ENCODE measurements at regions not wholly inside any gene's neighbourhood (a gene's known extent, or its start where the extent isn't known, plus 50 kb on each side); places are given as distances from the start of the nearest gene placed in this dataset.

- intact Hi-C loops (cut with DNase I, micrococcal nuclease) = no loop called here
- Mint-ChIP-seq H3K36me3 (ENCODE audit: low read depth) (no peaks in the 10 kb centered on the region), H3K27ac (no peak overlapping the region), H3K4me3 (no peak overlapping the region), H3K27me3 (peaks cover 3% of the 10 kb centered on the region), H3K9me3 (ENCODE audit: low read depth) (no peaks in the 10 kb centered on the region), H3K4me1 (peaks cover 3% of the 10 kb centered on the region)
- ChIA-PET CTCF (interaction anchor here (0.6 kb wide), 1 partner anchor 14 kb away, joined by 3 read pairs; no protein-coding TSS in a partner anchor), POLR2A (interaction anchor here (0.6 kb wide), 1 partner anchor 956 kb away, joined by 5 read pairs; no protein-coding TSS in a partner anchor)
- DNase-seq (no peak), ATAC-seq (no peak)
Measured at GRCh38 chr5:40025586-40025985, 600.8 kb upstream of the DAB2 start.

- Mint-ChIP-seq H3K36me3 (ENCODE audit: low read depth) (no peaks in the 10 kb centered on the region), H3K9me3 (ENCODE audit: low read depth) (no peaks in the 10 kb centered on the region), H3K27ac (no peak overlapping the region), H3K4me3 (no peak overlapping the region), H3K27me3 (peaks cover 5% of the 10 kb centered on the region), H3K4me1 (no peaks in the 10 kb centered on the region)
- POLR2A ChIA-PET = no interaction called here
- ATAC-seq (no peak), DNase-seq (no peak)
- intact Hi-C loops (cut with DNase I, micrococcal nuclease) = loop anchor here in 1 of 2 experiments (5.0 kb wide), 1 partner anchor 665 kb away; no protein-coding TSS in a partner anchor
- CTCF ChIA-PET = interaction anchor here (0.5 to 1.8 kb wide), 4 partner anchors 44 to 914 kb away, joined by 3 to 4 read pairs (median 3); no protein-coding TSS in a partner anchor
Measured at GRCh38 chr5:40022057-40022456, 597.3 kb upstream of the DAB2 start.

GRCh38 chr5:40021007-40021406 lies 596.2 kb upstream of the DAB2 start:
- no peak for ATAC-seq
- H3K9me3 Mint-ChIP-seq (ENCODE audit: low read depth) = no peaks in the 10 kb centered on the region

GRCh38 chr5:40017918-40018317 lies 593.1 kb upstream of the DAB2 start:
- no peak overlapping the region for H3K27ac Mint-ChIP-seq
- ChIA-PET POLR2A (no interaction called here), CTCF (no interaction called here)
- intact Hi-C loops (cut with DNase I, micrococcal nuclease) = no loop called here
- DNase-seq (no peak), ATAC-seq (no peak)
- no peaks in the 10 kb centered on the region for H3K4me1 Mint-ChIP-seq
- H3K27me3 Mint-ChIP-seq = peaks cover 7% of the 10 kb centered on the region
- no peaks in the 10 kb centered on the region for H3K9me3 Mint-ChIP-seq (ENCODE audit: low read depth)
- H3K36me3 Mint-ChIP-seq (ENCODE audit: low read depth) = no peaks in the 10 kb centered on the region
- H3K4me3 Mint-ChIP-seq = no peak overlapping the region

More at GRCh38 chr5:40021007-40021406, 596.2 kb upstream of the DAB2 start:
- intact Hi-C loops (cut with DNase I, micrococcal nuclease) = loop anchor here in 1 of 2 experiments (5.0 kb wide), 1 partner anchor 666 kb away; no protein-coding TSS in a partner anchor
- Mint-ChIP-seq H3K4me3 (no peak overlapping the region), H3K4me1 (no peaks in the 10 kb centered on the region), H3K27ac (no peak overlapping the region), H3K27me3 (peaks cover 5% of the 10 kb centered on the region), H3K36me3 (ENCODE audit: low read depth) (no peaks in the 10 kb centered on the region)
- ChIA-PET CTCF (interaction anchor here (1.2 to 1.8 kb wide), 3 partner anchors 13 to 45 kb away, joined by 3 to 4 read pairs (median 4); no protein-coding TSS in a partner anchor), POLR2A (no interaction called here)
- DNase-seq = no peak

GRCh38 chr5:40017135-40017534 lies 592.4 kb upstream of the DAB2 start:
- CTCF ChIA-PET = interaction anchor here (0.8 kb wide), 1 partner anchor 9 kb away, joined by 3 read pairs; no protein-coding TSS in a partner anchor
- intact Hi-C loops (cut with DNase I, micrococcal nuclease) = no loop called here
- Mint-ChIP-seq H3K27me3 (peaks cover 7% of the 10 kb centered on the region), H3K27ac (no peak overlapping the region), H3K4me1 (no peaks in the 10 kb centered on the region), H3K9me3 (ENCODE audit: low read depth) (no peaks in the 10 kb centered on the region), H3K36me3 (ENCODE audit: low read depth) (no peaks in the 10 kb centered on the region), H3K4me3 (no peak overlapping the region)
- no peak for ATAC-seq
- POLR2A ChIA-PET = no interaction called here
- no peak for DNase-seq

- no peak for ATAC-seq
- no peak overlapping the region for H3K27ac Mint-ChIP-seq
- H3K4me3 Mint-ChIP-seq = no peak overlapping the region
- ChIA-PET POLR2A (no interaction called here), CTCF (no interaction called here)
- no peaks in the 10 kb centered on the region for H3K36me3 Mint-ChIP-seq (ENCODE audit: low read depth)
- H3K9me3 Mint-ChIP-seq (ENCODE audit: low read depth) = peaks cover 13% of the 10 kb centered on the region
- intact Hi-C loops (cut with DNase I, micrococcal nuclease) = no loop called here
- H3K27me3 Mint-ChIP-seq = peaks cover 18% of the 10 kb centered on the region
- no peak for DNase-seq
- no peaks in the 10 kb centered on the region for H3K4me1 Mint-ChIP-seq
Measured at GRCh38 chr5:40010436-40010835, 585.7 kb upstream of the DAB2 start.

- POLR2A ChIA-PET = no interaction called here
- Mint-ChIP-seq H3K4me1 (no peaks in the 10 kb centered on the region), H3K27me3 (peaks cover 18% of the 10 kb centered on the region), H3K9me3 (ENCODE audit: low read depth) (peaks cover 15% of the 10 kb centered on the region), H3K36me3 (ENCODE audit: low read depth) (no peaks in the 10 kb centered on the region), H3K4me3 (no peak overlapping the region), H3K27ac (no peak overlapping the region)
- intact Hi-C loops (cut with DNase I, micrococcal nuclease) = no loop called here
- no peak for ATAC-seq
- CTCF ChIA-PET = interaction anchor here (1.3 kb wide), 1 partner anchor 58 kb away, joined by 4 read pairs; no protein-coding TSS in a partner anchor
- DNase-seq = no peak
Measured at GRCh38 chr5:40006260-40006659, 581.5 kb upstream of the DAB2 start.

GRCh38 chr5:40001796-40002195 lies 577.0 kb upstream of the DAB2 start:
- Mint-ChIP-seq H3K4me1 (no peaks in the 10 kb centered on the region), H3K4me3 (no peak overlapping the region), H3K36me3 (ENCODE audit: low read depth) (no peaks in the 10 kb centered on the region), H3K27ac (no peak overlapping the region), H3K9me3 (ENCODE audit: low read depth) (peaks cover 3% of the 10 kb centered on the region), H3K27me3 (peaks cover 12% of the 10 kb centered on the region)
- ATAC-seq (no peak), DNase-seq (no peak)
- intact Hi-C loops (cut with DNase I, micrococcal nuclease) = no loop called here
- CTCF ChIA-PET = no interaction called here
- POLR2A ChIA-PET = no interaction called here

- Mint-ChIP-seq H3K27me3 (peaks cover 9% of the 10 kb centered on the region), H3K27ac (no peak overlapping the region), H3K36me3 (ENCODE audit: low read depth) (no peaks in the 10 kb centered on the region), H3K4me3 (no peak overlapping the region), H3K4me1 (no peaks in the 10 kb centered on the region), H3K9me3 (ENCODE audit: low read depth) (no peaks in the 10 kb centered on the region)
- POLR2A ChIA-PET = no interaction called here
- DNase-seq (no peak), ATAC-seq (no peak)
- CTCF ChIA-PET = interaction anchor here (0.8 kb wide), 1 partner anchor 50 kb away, joined by 3 read pairs; no protein-coding TSS in a partner anchor
- intact Hi-C loops (cut with DNase I, micrococcal nuclease) = no loop called here
Measured at GRCh38 chr5:39998518-39998917, 573.7 kb upstream of the DAB2 start.

GRCh38 chr5:39995990-39996389 lies 571.2 kb upstream of the DAB2 start:
- Mint-ChIP-seq H3K27me3 (peaks cover 16% of the 10 kb centered on the region), H3K4me3 (no peak overlapping the region), H3K4me1 (peaks cover 6% of the 10 kb centered on the region), H3K36me3 (ENCODE audit: low read depth) (no peaks in the 10 kb centered on the region), H3K9me3 (ENCODE audit: low read depth) (no peaks in the 10 kb centered on the region), H3K27ac (no peak overlapping the region)
- ATAC-seq (no peak), DNase-seq (no peak)
- intact Hi-C loops (cut with DNase I, micrococcal nuclease) = no loop called here
- CTCF ChIA-PET = no interaction called here
- POLR2A ChIA-PET = no interaction called here

- CTCF ChIA-PET = interaction anchor here (1.0 kb wide), 1 partner anchor 17 kb away, joined by 4 read pairs; no protein-coding TSS in a partner anchor
- ATAC-seq = no peak
Measured at GRCh38 chr5:39992617-39993202, 567.9 kb upstream of the DAB2 start.

GRCh38 chr5:39986614-39987013 lies 561.8 kb upstream of the DAB2 start:
- no peaks in the 10 kb centered on the region for H3K4me1 Mint-ChIP-seq
- POLR2A ChIA-PET = no interaction called here

More at GRCh38 chr5:39992617-39993202, 567.9 kb upstream of the DAB2 start:
- no peak for DNase-seq
- Mint-ChIP-seq H3K36me3 (ENCODE audit: low read depth) (no peaks in the 10 kb centered on the region), H3K27me3 (peaks cover 15% of the 10 kb centered on the region), H3K4me3 (no peak overlapping the region), H3K4me1 (peaks cover 6% of the 10 kb centered on the region), H3K27ac (no peak overlapping the region), H3K9me3 (ENCODE audit: low read depth) (no peaks in the 10 kb centered on the region)
- intact Hi-C loops (cut with DNase I, micrococcal nuclease) = no loop called here
- POLR2A ChIA-PET = no interaction called here

More at GRCh38 chr5:39986614-39987013, 561.8 kb upstream of the DAB2 start:
- no peaks in the 10 kb centered on the region for H3K9me3 Mint-ChIP-seq (ENCODE audit: low read depth)
- ATAC-seq = no peak
- intact Hi-C loops (cut with DNase I, micrococcal nuclease) = no loop called here
- H3K27ac Mint-ChIP-seq = no peak overlapping the region
- DNase-seq = no peak
- CTCF ChIA-PET = no interaction called here
- no peak overlapping the region for H3K4me3 Mint-ChIP-seq
- H3K27me3 Mint-ChIP-seq = peaks cover 10% of the 10 kb centered on the region
- no peaks in the 10 kb centered on the region for H3K36me3 Mint-ChIP-seq (ENCODE audit: low read depth)
